ENCODE measurements at regions not wholly inside any gene's neighbourhood (a gene's known extent, or its start where the extent isn't known, plus 50 kb on each side); places are given as distances from the start of the nearest gene placed in this dataset.

- TF ChIP-seq CTCF (IDR thresholded peaks at IDR 0.05) (no peak), POLR2AphosphoS5 (IDR thresholded peaks at IDR 0.05) (no peak), POLR2A (IDR thresholded peaks at IDR 0.05) (no peak)
These were observed 103.9 kb upstream of the FAM20A start for GRCh38 chr17:68704871-68705713.
